ENCODE measurements at regions not wholly inside any gene's neighbourhood (a gene's known extent, or its start where the extent isn't known, plus 50 kb on each side); places are given as distances from the start of the nearest gene placed in this dataset.

- TF ChIP-seq POLR2A (IDR thresholded peaks at IDR 0.05; ENCODE audit: low read depth, low read length): no peak
- DNase-seq (ENCODE audit: insufficient read length) (no peak), FAIRE-seq (peak; percentile 85)
Measured at GRCh38 chr4:81844717-81845116, 373.0 kb upstream of the RASGEF1B start.

- no peak for DNase-seq (ENCODE audit: insufficient read length)
- FAIRE-seq: no peak
- TF ChIP-seq POLR2AphosphoS5 (IDR thresholded peaks at IDR 0.05; ENCODE audit: low read depth, low read length) (no peak), TAF1 (IDR thresholded peaks at IDR 0.05; ENCODE audit: borderline replicate concordance, low read depth, low read length) (no peak), POLR2A (IDR thresholded peaks at IDR 0.05; ENCODE audit: low read depth, low read length) (no peak)
Measured at GRCh38 chr4:81839347-81840042, 367.8 kb upstream of the RASGEF1B start.

- DNase-seq (ENCODE audit: insufficient read length) (no peak), FAIRE-seq (no peak)
- TF ChIP-seq POLR2A (IDR thresholded peaks at IDR 0.05; ENCODE audit: low read depth, low read length) (no peak), TAF1 (IDR thresholded peaks at IDR 0.05; ENCODE audit: borderline replicate concordance, low read depth, low read length) (no peak), POLR2AphosphoS5 (IDR thresholded peaks at IDR 0.05; ENCODE audit: low read depth, low read length) (no peak)
Measured at GRCh38 chr4:81838586-81838985, 366.9 kb upstream of the RASGEF1B start.

- DNase-seq (ENCODE audit: insufficient read length) (no peak), FAIRE-seq (no peak)
- no peak for TF ChIP-seq POLR2A (IDR thresholded peaks at IDR 0.05; ENCODE audit: low read depth, low read length)
- no peak for TF ChIP-seq TAF1 (IDR thresholded peaks at IDR 0.05; ENCODE audit: borderline replicate concordance, low read depth, low read length)
Measured at GRCh38 chr4:81836716-81837115, 365.0 kb upstream of the RASGEF1B start.

GRCh38 chr4:81833576-81833975 is 361.9 kb upstream of the RASGEF1B start:
- no peak for TF ChIP-seq POLR2A (IDR thresholded peaks at IDR 0.05; ENCODE audit: low read depth, low read length)
- no peak for DNase-seq (ENCODE audit: insufficient read length)
- no peak for FAIRE-seq

GRCh38 chr4:81828991-81829390 is 357.3 kb upstream of the RASGEF1B start:
- no peak for FAIRE-seq
- DNase-seq (ENCODE audit: insufficient read length): no peak
- TF ChIP-seq POLR2AphosphoS5 (IDR thresholded peaks at IDR 0.05; ENCODE audit: low read depth, low read length): no peak
- no peak for TF ChIP-seq POLR2A (IDR thresholded peaks at IDR 0.05; ENCODE audit: low read depth, low read length)
- no peak for TF ChIP-seq TAF1 (IDR thresholded peaks at IDR 0.05; ENCODE audit: borderline replicate concordance, low read depth, low read length)

- TF ChIP-seq TAF1 (IDR thresholded peaks at IDR 0.05; ENCODE audit: borderline replicate concordance, low read depth, low read length) (no peak), POLR2A (IDR thresholded peaks at IDR 0.05; ENCODE audit: low read depth, low read length) (no peak), POLR2AphosphoS5 (IDR thresholded peaks at IDR 0.05; ENCODE audit: low read depth, low read length) (no peak)
- DNase-seq (ENCODE audit: insufficient read length) (no peak), FAIRE-seq (peak; percentile 62)
Measured at GRCh38 chr4:81827577-81828202, 356.0 kb upstream of the RASGEF1B start.

GRCh38 chr4:81826817-81827424 is 355.2 kb upstream of the RASGEF1B start:
- FAIRE-seq (no peak), DNase-seq (ENCODE audit: insufficient read length) (no peak)
- TF ChIP-seq POLR2AphosphoS5 (IDR thresholded peaks at IDR 0.05; ENCODE audit: low read depth, low read length) (no peak), POLR2A (IDR thresholded peaks at IDR 0.05; ENCODE audit: low read depth, low read length) (no peak), TAF1 (IDR thresholded peaks at IDR 0.05; ENCODE audit: borderline replicate concordance, low read depth, low read length) (no peak)

GRCh38 chr4:81826335-81826734 is 354.6 kb upstream of the RASGEF1B start:
- FAIRE-seq: no peak
- TF ChIP-seq POLR2A (IDR thresholded peaks at IDR 0.05; ENCODE audit: low read depth, low read length): no peak
- no peak for TF ChIP-seq POLR2AphosphoS5 (IDR thresholded peaks at IDR 0.05; ENCODE audit: low read depth, low read length)
- no peak for TF ChIP-seq TAF1 (IDR thresholded peaks at IDR 0.05; ENCODE audit: borderline replicate concordance, low read depth, low read length)
- DNase-seq (ENCODE audit: insufficient read length): no peak

- TF ChIP-seq POLR2A (IDR thresholded peaks at IDR 0.05; ENCODE audit: low read depth, low read length) (no peak), TAF1 (IDR thresholded peaks at IDR 0.05; ENCODE audit: borderline replicate concordance, low read depth, low read length) (no peak), POLR2AphosphoS5 (IDR thresholded peaks at IDR 0.05; ENCODE audit: low read depth, low read length) (no peak)
- FAIRE-seq (no peak), DNase-seq (ENCODE audit: insufficient read length) (no peak)
Measured at GRCh38 chr4:81818385-81818920, 346.7 kb upstream of the RASGEF1B start.

- no peak for FAIRE-seq
- no peak for TF ChIP-seq POLR2A (IDR thresholded peaks at IDR 0.05; ENCODE audit: low read depth, low read length)
- TF ChIP-seq POLR2AphosphoS5 (IDR thresholded peaks at IDR 0.05; ENCODE audit: low read depth, low read length): no peak
Measured at GRCh38 chr4:81816031-81816761, 344.5 kb upstream of the RASGEF1B start.

More at GRCh38 chr4:81816031-81816761, 344.5 kb upstream of the RASGEF1B start:
- no peak for DNase-seq (ENCODE audit: insufficient read length)
